ENCODE measurements at regions not wholly inside any gene's neighbourhood (a gene's known extent, or its start where the extent isn't known, plus 50 kb on each side); places are given as distances from the start of the nearest gene placed in this dataset.

GRCh38 chr6:144378437-144378836 is 93.3 kb downstream of the UTRN start:
- TF ChIP-seq POLR2A (IDR thresholded peaks at IDR 0.05) (no peak), EP300 (IDR thresholded peaks at IDR 0.05) (no peak)

Measured in upper lobe of left lung (tissue), 4 donors.